GM10266 (cell line): ENCODE measurements at regions not wholly inside any gene's neighbourhood (a gene's known extent, or its start where the extent isn't known, plus 50 kb on each side); places are given as distances from the start of the nearest gene placed in this dataset.
"Not testable (repeated sequence)": the region's sequence is repeated elsewhere in the genome, so short reads cannot be mapped to it uniquely, and the experiment has no call there.

Experiments
- DNase-seq: peaks from one replicate; pipeline ENCODE4 v3.0.0; 2012; ENCODE audit errors: extremely low spot score
- CTCF ChIP-seq: IDR thresholded peaks from 2 replicates; pipeline ENCODE4 v1.5.1; 2012; ENCODE audit warnings: mild to moderate bottlenecking, low read depth; ENCODE audit not compliant: control insufficient read depth, insufficient read depth; ENCODE audit errors: missing control alignments

- no peak for DNase-seq
- no peak for TF ChIP-seq CTCF
Measured at GRCh38 chr2:16430846-16431245, 234.8 kb downstream of the CYRIA start.

GRCh38 chr2:16429431-16430145 is 236.0 kb downstream of the CYRIA start:
- DNase-seq: no peak
- TF ChIP-seq CTCF: no peak

GRCh38 chr2:16429002-16429401 is 236.6 kb downstream of the CYRIA start:
- no peak for TF ChIP-seq CTCF

GRCh38 chr2:16425462-16426336 is 239.9 kb downstream of the CYRIA start:
- DNase-seq: no peak
- TF ChIP-seq CTCF: no peak

More at GRCh38 chr2:16429002-16429401, 236.6 kb downstream of the CYRIA start:
- no peak for DNase-seq

- no peak for DNase-seq
- TF ChIP-seq CTCF: no peak
Measured at GRCh38 chr2:16420421-16420820, 245.2 kb downstream of the CYRIA start.

- TF ChIP-seq CTCF: no peak
- no peak for DNase-seq
Measured at GRCh38 chr2:16417726-16418125, 247.9 kb downstream of the CYRIA start.

- DNase-seq: no peak
- no peak for TF ChIP-seq CTCF
Measured at GRCh38 chr2:16416651-16417050, 249.0 kb downstream of the CYRIA start.

- not testable (repeated sequence) for DNase-seq
Measured at GRCh38 chr2:16415861-16416260, 249.8 kb downstream of the CYRIA start.
